ENCODE measurements at regions not wholly inside any gene's neighbourhood (a gene's known extent, or its start where the extent isn't known, plus 50 kb on each side); places are given as distances from the start of the nearest gene placed in this dataset.

GRCh38 chr18:47602273-47602897 is 328.1 kb downstream of the SMAD2 start:
- no peak for DNase-seq (ENCODE audit: low read depth in 3 of 3, low spot score in 1 of 3)

GRCh38 chr18:47601581-47602272 is 328.7 kb downstream of the SMAD2 start:
- DNase-seq (ENCODE audit: low read depth in 3 of 3, low spot score in 1 of 3): no peak

GRCh38 chr18:47595831-47596501 is 334.5 kb downstream of the SMAD2 start:
- no peak for DNase-seq (ENCODE audit: low read depth in 3 of 3, low spot score in 1 of 3)

- no peak for DNase-seq (ENCODE audit: low read depth in 3 of 3, low spot score in 1 of 3)
Measured at GRCh38 chr18:47594621-47595086, 335.8 kb downstream of the SMAD2 start.

GRCh38 chr18:47593744-47594472 is 336.6 kb downstream of the SMAD2 start:
- no peak for DNase-seq (ENCODE audit: low read depth in 3 of 3, low spot score in 1 of 3)

- DNase-seq (ENCODE audit: low read depth in 3 of 3, low spot score in 1 of 3): no peak
Measured at GRCh38 chr18:47591429-47591828, 339.0 kb downstream of the SMAD2 start.

GRCh38 chr18:47587587-47587986 is 336.1 kb upstream of the SKOR2 start:
- DNase-seq (ENCODE audit: low read depth in 3 of 3, low spot score in 1 of 3): no peak

- DNase-seq (ENCODE audit: low read depth in 3 of 3, low spot score in 1 of 3): no peak
Measured at GRCh38 chr18:47586418-47587070, 335.1 kb upstream of the SKOR2 start.

- DNase-seq (ENCODE audit: low read depth in 3 of 3, low spot score in 1 of 3): no peak
Measured at GRCh38 chr18:47585914-47586313, 334.5 kb upstream of the SKOR2 start.

- DNase-seq (ENCODE audit: low read depth in 3 of 3, low spot score in 1 of 3): no peak
Measured at GRCh38 chr18:47585136-47585535, 333.7 kb upstream of the SKOR2 start.

GRCh38 chr18:47582093-47582492 is 330.6 kb upstream of the SKOR2 start:
- DNase-seq (ENCODE audit: low read depth in 3 of 3, low spot score in 1 of 3): no peak

- no peak for DNase-seq (ENCODE audit: low read depth in 3 of 3, low spot score in 1 of 3)
Measured at GRCh38 chr18:47577520-47577919, 326.1 kb upstream of the SKOR2 start.

GRCh38 chr18:47574966-47575365 is 323.5 kb upstream of the SKOR2 start:
- no peak for DNase-seq (ENCODE audit: low read depth in 3 of 3, low spot score in 1 of 3)

GRCh38 chr18:47571957-47572356 is 320.5 kb upstream of the SKOR2 start:
- no peak for DNase-seq (ENCODE audit: low read depth in 3 of 3, low spot score in 1 of 3)

GRCh38 chr18:47566809-47567208 is 315.3 kb upstream of the SKOR2 start:
- no peak for DNase-seq (ENCODE audit: low read depth in 3 of 3, low spot score in 1 of 3)

GRCh38 chr18:47560723-47561715 is 309.6 kb upstream of the SKOR2 start:
- DNase-seq (ENCODE audit: low read depth in 3 of 3, low spot score in 1 of 3): no peak

GRCh38 chr18:47558110-47558750 is 306.8 kb upstream of the SKOR2 start:
- no peak for DNase-seq (ENCODE audit: low read depth in 3 of 3, low spot score in 1 of 3)

- no peak for DNase-seq (ENCODE audit: low read depth in 3 of 3, low spot score in 1 of 3)
Measured at GRCh38 chr18:47557160-47557559, 305.7 kb upstream of the SKOR2 start.

- DNase-seq (ENCODE audit: low read depth in 3 of 3, low spot score in 1 of 3): no peak
Measured at GRCh38 chr18:47552783-47553182, 301.3 kb upstream of the SKOR2 start.

Measured in stimulated activated CD4-positive, alpha-beta T cell treated with anti-CD3 and anti-CD28 coated beads, TNF-alpha, amount 100 ng/mL, for 1 hour (primary cell).